HPDE6-E6E7 (cell line): ENCODE measurements at regions not wholly inside any gene's neighbourhood (a gene's known extent, or its start where the extent isn't known, plus 50 kb on each side); places are given as distances from the start of the nearest gene placed in this dataset.

Source experiments
- DNase-seq: peaks from one replicate; pipeline ENCODE4 v3.0.0; 2011; ENCODE audit warnings: missing footprints; ENCODE audit errors: extremely low spot score

- no peak for DNase-seq
Observed at GRCh38 chr3:73295876-73296635, 234.6 kb downstream of the EBLN2 start.

DNA sequence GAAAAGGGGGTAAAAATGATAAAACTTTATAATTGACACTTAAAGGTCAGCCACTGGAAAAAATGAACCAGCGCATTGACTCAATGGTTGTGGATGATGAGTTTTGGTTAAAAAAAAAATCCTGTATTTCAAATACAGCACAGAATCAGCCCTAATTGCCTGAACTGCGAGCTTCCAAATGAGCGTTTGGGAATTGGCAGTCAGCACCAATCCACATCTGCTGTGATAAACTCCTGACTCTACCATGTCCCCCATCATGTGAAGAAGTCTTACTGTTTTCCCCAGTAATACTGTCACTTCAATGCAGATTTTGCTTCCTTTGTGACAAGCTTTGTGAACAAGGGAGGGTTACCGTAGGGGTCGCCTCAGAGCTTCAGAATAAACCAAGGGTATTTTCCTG lies 235.4 kb downstream of the EBLN2 start:
- DNase-seq: no peak

DNA sequence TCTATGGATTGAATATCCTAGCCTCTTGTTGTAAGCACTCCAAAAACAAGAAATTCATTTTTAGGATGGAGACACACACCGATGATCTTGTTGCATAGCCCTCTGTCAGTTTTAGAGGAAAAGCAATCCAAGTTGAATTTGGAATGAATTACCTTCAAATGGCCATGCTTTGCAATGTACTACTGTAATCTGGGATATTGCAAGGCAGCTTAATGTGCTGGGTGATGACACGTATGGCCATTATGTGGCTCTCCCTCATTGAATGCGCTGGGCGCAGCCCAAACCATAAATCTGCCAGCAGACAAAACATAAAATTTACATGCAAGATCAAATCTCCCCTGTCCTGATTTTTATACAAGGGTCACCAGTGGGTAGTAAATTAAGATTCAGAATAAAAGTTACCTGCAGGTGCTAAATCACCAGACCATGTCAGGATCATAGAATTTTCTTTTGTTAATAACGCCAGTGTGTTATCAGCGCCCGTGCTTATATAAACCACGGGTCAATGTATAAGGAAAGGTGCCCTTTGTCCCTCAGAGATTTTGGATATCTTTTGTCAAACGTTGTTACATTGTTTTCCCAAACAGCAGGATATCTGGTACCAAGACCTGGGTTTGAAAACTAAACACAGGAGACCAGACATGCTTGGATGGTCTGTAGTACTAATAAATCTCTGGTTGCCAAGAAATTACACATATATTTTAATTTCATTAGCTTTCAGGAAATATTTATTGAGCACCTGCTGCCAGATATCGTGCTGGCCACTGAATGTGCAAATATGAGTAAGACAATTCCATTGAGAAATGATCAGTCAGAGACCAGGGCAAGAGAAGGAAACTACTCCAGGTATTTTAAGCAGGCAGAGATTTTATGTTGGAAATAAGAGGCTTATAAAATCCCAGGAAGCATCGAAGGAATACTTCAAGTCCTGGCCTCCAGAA lies 237.1 kb downstream of the EBLN2 start:
- DNase-seq: no peak

- no peak for DNase-seq
Observed at GRCh38 chr3:73299184-73299691, 237.8 kb downstream of the EBLN2 start.

GRCh38 chr3:73314151-73314951 lies 252.9 kb downstream of the EBLN2 start:
- no peak for DNase-seq

DNA sequence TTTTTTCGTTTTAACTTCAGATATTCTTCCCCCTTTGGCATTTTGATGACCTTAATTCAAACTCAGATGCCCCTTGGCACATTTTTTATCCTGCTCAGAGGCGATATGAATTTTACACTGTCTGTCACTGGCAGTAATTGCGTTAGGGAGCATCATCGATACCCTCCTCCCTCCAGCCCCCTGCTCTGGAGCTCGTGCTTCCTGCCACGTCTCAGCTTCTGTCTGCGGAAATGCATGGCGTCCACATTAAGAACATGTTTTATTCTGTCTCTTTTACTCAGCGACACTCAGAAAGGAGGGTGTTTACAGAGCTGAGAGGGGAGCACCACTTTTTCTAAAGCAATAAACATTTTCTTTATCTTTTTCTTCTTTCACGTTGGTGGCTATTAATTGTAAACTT lies 254.2 kb downstream of the EBLN2 start:
- no peak for DNase-seq

DNA sequence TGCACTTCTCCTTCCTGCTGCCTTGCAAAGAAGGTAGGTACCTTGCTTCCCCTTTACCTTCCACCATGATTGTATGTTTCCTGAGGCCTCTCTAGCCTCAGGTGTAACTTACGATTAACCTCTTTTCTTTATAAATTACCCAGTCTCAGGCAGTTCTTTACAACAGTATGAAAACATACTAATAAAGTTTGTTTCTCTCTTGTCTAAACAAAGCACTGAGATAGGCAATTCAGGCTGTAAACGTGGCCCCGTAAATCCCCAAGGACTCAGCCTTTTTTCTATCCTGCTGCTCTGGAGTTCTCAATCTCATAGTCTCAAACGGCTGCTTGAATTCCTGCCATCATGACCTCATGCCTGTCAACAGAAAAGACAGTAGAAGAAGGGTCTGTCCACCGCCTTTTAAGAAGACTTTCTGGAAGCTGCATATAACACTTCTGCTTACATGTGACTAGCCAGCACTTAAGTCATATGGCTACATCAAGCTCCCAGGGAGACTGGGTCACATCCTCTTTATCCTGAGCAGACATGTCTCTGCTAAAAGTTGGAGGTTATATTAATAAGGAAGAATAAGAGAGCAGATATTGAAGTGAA lies 257.8 kb downstream of the EBLN2 start:
- no peak for DNase-seq

DNA sequence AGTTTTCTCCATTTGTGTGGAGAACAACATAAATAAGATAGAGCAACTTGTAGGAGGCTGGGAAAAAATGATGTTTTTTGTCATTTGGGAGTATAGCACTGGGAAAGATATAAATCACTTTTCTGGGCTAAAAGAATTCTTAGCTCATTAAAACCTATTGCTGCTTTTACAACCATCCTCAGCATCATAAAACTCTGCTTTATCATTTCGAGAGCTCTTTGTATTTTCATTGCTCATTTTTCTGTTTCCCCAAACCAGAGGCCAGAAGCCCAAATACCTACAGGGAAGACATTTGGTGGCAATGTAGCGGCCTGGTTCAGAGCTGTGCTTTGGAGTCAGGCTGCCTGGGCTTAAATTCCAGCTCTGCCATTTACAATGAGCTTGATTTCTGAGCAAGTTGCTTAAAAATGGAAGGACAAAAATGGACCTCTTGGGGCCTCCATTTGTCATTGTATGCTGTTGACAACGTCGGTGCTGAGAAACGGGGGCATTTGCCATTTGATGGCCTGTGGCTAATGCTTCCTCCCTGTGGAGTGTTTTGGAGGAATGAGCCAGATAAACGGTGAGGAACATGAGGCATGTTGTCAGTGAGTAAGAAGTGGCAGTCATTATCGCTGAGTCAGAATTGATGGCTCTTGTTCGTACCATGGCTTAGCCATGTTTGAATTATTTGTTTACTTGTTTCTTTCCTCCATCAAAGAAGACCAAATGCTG lies 260.0 kb downstream of the EBLN2 start:
- DNase-seq: no peak

DNA sequence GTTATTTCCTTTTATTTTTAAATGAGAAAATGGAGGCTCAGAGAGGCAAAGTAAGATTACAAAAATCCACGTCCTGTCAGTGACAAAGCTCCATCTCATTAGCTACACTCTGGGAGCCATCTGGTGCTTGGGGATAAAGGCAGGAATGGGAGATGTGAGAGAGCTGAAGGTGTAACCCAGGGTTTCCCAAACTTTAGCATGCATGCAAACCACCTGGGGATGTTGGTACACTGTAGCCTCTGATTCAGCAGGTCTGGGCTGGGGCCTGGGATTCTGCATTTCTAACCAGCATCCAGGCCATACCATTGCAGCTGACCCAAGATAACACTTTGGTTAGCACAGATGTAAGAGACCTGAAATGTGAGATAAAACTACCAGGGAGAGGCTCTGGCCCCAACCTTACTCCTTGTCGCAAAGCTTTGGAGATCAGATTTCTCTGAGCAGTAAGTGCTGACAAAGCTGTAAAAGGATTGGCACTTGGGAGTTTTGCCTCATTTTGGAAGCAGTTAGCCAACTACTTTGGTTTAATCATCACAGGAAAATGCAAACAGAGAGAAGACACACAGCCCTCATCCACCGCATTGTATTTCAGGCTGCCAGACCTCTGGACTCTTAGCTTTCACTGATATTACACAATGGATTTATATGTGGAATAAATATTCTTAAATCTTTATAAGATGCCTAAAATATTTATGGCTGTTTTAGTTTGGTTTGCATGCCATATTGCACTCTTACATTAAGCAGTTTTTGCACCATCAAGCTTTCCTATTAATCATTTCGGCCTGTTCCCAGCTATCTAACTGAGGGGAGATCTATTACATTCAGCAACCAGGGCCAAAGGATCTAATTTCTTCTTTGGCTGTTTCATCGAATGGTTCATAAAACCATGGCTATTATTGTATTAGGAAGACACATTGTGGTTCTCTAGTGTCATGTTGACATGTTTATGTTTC lies 263.0 kb downstream of the EBLN2 start:
- DNase-seq: no peak

- DNase-seq: no peak
Observed at GRCh38 chr3:73326396-73326795, 264.9 kb downstream of the EBLN2 start.

DNA sequence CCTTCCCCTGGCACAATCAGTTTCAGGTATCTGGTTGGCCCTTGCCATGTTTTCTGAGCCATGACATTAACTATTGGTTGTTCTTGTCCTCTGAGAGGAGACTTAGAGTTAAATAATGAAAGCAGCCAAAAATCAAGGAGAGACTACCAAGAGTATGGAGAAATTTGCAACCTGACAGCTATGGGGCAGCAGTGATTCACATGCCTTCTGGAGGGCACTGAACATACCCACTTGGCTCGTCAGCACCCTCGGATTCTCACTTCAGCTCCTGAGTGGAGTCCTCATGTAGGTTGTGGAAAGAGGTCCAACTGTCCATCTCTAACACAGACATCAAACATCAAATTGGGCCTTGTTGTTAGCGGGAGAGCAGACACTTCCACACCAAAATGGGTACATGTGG lies 265.6 kb downstream of the EBLN2 start:
- DNase-seq: no peak
